22Rv1 (cell line): ENCODE measurements at regions not wholly inside any gene's neighbourhood (a gene's known extent, or its start where the extent isn't known, plus 50 kb on each side); places are given as distances from the start of the nearest gene placed in this dataset.

ENCODE experiments used
- ZFX ChIP-seq: fragments of 450-650 bp; IDR thresholded peaks from 2 replicates; pipeline ENCODE4 v1.6.1; 2017; ENCODE audit warnings: antibody characterized with exemption, borderline replicate concordance
- TF ChIP-seq, protein P1 (sequence below): fragments of 450-650 bp; IDR thresholded peaks from 2 replicates; pipeline ENCODE4 v1.5.1; 2017; ENCODE audit warnings: mild to moderate bottlenecking

DNA sequence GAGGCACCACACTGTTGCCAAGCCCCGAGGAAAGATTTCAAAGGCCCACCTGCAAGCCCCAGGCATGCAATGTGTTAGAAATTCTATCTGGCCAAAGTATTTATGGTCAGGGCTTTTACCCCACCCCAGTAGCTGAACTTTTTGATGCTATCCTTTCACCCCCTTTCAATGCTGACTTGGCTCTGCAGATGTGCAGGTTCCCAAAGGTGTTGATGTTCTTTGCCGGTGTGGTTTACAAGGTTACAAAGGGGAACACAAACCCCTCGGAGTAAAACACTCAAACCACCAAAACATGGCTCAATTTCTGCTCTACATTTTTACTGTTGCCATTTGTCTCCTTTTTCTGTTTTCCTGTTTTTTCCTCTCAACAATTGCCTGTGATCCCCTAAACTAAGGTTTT, 145.4 kb upstream of the BNIP2 start:
- TF ChIP-seq, protein P1, sequence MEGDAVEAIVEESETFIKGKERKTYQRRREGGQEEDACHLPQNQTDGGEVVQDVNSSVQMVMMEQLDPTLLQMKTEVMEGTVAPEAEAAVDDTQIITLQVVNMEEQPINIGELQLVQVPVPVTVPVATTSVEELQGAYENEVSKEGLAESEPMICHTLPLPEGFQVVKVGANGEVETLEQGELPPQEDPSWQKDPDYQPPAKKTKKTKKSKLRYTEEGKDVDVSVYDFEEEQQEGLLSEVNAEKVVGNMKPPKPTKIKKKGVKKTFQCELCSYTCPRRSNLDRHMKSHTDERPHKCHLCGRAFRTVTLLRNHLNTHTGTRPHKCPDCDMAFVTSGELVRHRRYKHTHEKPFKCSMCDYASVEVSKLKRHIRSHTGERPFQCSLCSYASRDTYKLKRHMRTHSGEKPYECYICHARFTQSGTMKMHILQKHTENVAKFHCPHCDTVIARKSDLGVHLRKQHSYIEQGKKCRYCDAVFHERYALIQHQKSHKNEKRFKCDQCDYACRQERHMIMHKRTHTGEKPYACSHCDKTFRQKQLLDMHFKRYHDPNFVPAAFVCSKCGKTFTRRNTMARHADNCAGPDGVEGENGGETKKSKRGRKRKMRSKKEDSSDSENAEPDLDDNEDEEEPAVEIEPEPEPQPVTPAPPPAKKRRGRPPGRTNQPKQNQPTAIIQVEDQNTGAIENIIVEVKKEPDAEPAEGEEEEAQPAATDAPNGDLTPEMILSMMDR: no peak
- TF ChIP-seq ZFX: no peak
